GM18870 (cell line): ENCODE measurements at regions not wholly inside any gene's neighbourhood (a gene's known extent, or its start where the extent isn't known, plus 50 kb on each side); places are given as distances from the start of the nearest gene placed in this dataset.
"Not testable (repeated sequence)": the region's sequence is repeated elsewhere in the genome, so short reads cannot be mapped to it uniquely, and the experiment has no call there.

ENCODE experiments used
- ATAC-seq: cut with Tn5 transposase; IDR thresholded peaks from one replicate; pipeline ENCODE4 v1.9.1; 2021; ENCODE audit warnings: moderate library complexity; ENCODE audit not compliant: unreplicated experiment

- not testable (repeated sequence) for ATAC-seq
Observed at GRCh38 chr21:7956074-7956452, 2565.3 kb upstream of the TPTE start.

GRCh38 chr21:7956998-7957712 is 2564.2 kb upstream of the TPTE start:
- not testable (repeated sequence) for ATAC-seq

GRCh38 chr21:7957713-7958064 is 2563.7 kb upstream of the TPTE start:
- ATAC-seq = no peak
